ENCODE measurements at regions not wholly inside any gene's neighbourhood (a gene's known extent, or its start where the extent isn't known, plus 50 kb on each side); places are given as distances from the start of the nearest gene placed in this dataset.

GRCh38 chr2:195122653-195123052 lies 534.4 kb upstream of the SLC39A10 start:
- no peak for TF ChIP-seq CTCF (IDR thresholded peaks at IDR 0.05; ENCODE audit: poor library complexity)
- no peak for TF ChIP-seq EZH2 (IDR thresholded peaks at IDR 0.05; ENCODE audit: borderline replicate concordance)
- TF ChIP-seq EZH2phosphoT487 (IDR thresholded peaks at IDR 0.05; ENCODE audit: low read depth, severe bottlenecking, unreplicated experiment): no peak

Measured in hepatocyte (in vitro differentiated cells).